SU-DHL-6 (cell line): ENCODE measurements at regions not wholly inside any gene's neighbourhood (a gene's known extent, or its start where the extent isn't known, plus 50 kb on each side); places are given as distances from the start of the nearest gene placed in this dataset.

ENCODE experiments used
- H2AFZ ChIP-seq: fragments of 200-600 bp; sonication (generic); 2 replicates; pipeline ENCODE4 v1.6.1; 2014; ENCODE audit warnings: low read depth, mild to moderate bottlenecking, moderate library complexity, mixed read lengths, antibody characterized with exemption, low read length; ENCODE audit not compliant: severe bottlenecking
- H3F3A ChIP-seq: fragments of 200-600 bp; shearing (Covaris generic); 2 replicates; pipeline ENCODE4 v1.6.0; 2016; ENCODE audit warnings: antibody characterized with exemption, mild to moderate bottlenecking; ENCODE audit not compliant: insufficient read depth
- H3K27ac ChIP-seq: fragments of 200-600 bp; sonication (generic); 2 replicates; pipeline ENCODE4 v1.5.1; 2016; ENCODE audit warnings: low read depth, mild to moderate bottlenecking, low read length, moderate library complexity, mixed read lengths
- H3K27me3 ChIP-seq: fragments of 200-600 bp; sonication (generic), shearing (Covaris generic); 2 replicates; pipeline ENCODE4 v1.6.0; 2014; ENCODE audit warnings: mild to moderate bottlenecking, low read length
- H3K36me3 ChIP-seq: fragments of 200-600 bp; sonication (generic); 2 replicates; pipeline ENCODE4 v1.6.1; 2014; ENCODE audit warnings: mild to moderate bottlenecking, low read length, mixed read lengths
- H3K4me2 ChIP-seq: fragments of 300-600, 200-600 bp; shearing (Covaris generic), sonication (generic); 2 replicates; pipeline ENCODE4 v1.6.0; 2014; ENCODE audit warnings: low read length, low read depth, mild to moderate bottlenecking; ENCODE audit not compliant: poor library complexity, severe bottlenecking
- H3K4me3 ChIP-seq: fragments of 200-600 bp; sonication (generic); 2 replicates; pipeline ENCODE4 v1.5.1; 2014; ENCODE audit warnings: antibody characterized with exemption, low read length, mild to moderate bottlenecking, mixed read lengths; ENCODE audit not compliant: insufficient read depth, poor library complexity, severe bottlenecking
- H3K79me2 ChIP-seq: fragments of 200-600 bp; sonication (generic); 2 replicates; pipeline ENCODE4 v1.6.1; 2014; ENCODE audit warnings: mild to moderate bottlenecking, low read length, moderate library complexity; ENCODE audit not compliant: insufficient read depth
- H3K9ac ChIP-seq: fragments of 200-600 bp; sonication (generic); 2 replicates; pipeline ENCODE4 v1.7.0; 2014; ENCODE audit warnings: mild to moderate bottlenecking, low read length
- H3K9me2 ChIP-seq: fragments of 200-600 bp; sonication (generic); replicated peaks from 2 replicates; pipeline ENCODE4 v1.6.1; 2014; ENCODE audit warnings: low read length; ENCODE audit not compliant: insufficient read depth
- H3K9me3 ChIP-seq: fragments of 200-600 bp; sonication (generic); 2 replicates; pipeline ENCODE4 v1.6.1; 2014; ENCODE audit warnings: low read length, mixed read lengths; ENCODE audit not compliant: insufficient read depth
- H4K20me1 ChIP-seq: fragments of 200-600 bp; sonication (generic); 2 replicates; pipeline ENCODE4 v1.6.1; 2014; ENCODE audit warnings: low read depth, mild to moderate bottlenecking, antibody characterized with exemption, low read length, moderate library complexity, mixed read lengths
- CTCF ChIP-seq: fragments of 200-600 bp; sonication (generic); IDR thresholded peaks from one replicate; pipeline ENCODE4 v1.5.1; 2017; ENCODE audit warnings: antibody characterized with exemption, mild to moderate bottlenecking, low read length, moderate library complexity; ENCODE audit not compliant: insufficient read depth, poor library complexity, severe bottlenecking
- EZH2phosphoT487 ChIP-seq: fragments of 200-600 bp; sonication (generic), shearing (Covaris generic); conservative IDR thresholded peaks from 2 replicates; pipeline ENCODE4 v1.6.1; 2018; ENCODE audit warnings: mild to moderate bottlenecking, antibody characterized with exemption, low read length, moderate library complexity, mixed read lengths

- Histone ChIP-seq H4K20me1 (no peaks in the 10 kb centered on the region), H2AFZ (no peak overlapping the region), H3K9me3 (no peaks in the 10 kb centered on the region), H3K27me3 (no peaks in the 10 kb centered on the region), H3K27ac (no peak overlapping the region), H3K36me3 (no peaks in the 10 kb centered on the region), H3K9me2 (no peaks in the 10 kb centered on the region), H3F3A (no peaks in the 10 kb centered on the region), H3K4me2 (no peak overlapping the region), H3K4me3 (no peak overlapping the region), H3K9ac (no peak overlapping the region), H3K79me2 (no peaks in the 10 kb centered on the region)
- no peak for TF ChIP-seq CTCF
- no peak for TF ChIP-seq EZH2phosphoT487
Measured at GRCh38 chr12:85708775-85709174, 127.4 kb downstream of the RASSF9 start.

- Histone ChIP-seq H3K9ac (no peak overlapping the region), H3K4me3 (no peak overlapping the region), H3K27ac (no peak overlapping the region), H3K4me2 (no peak overlapping the region), H3F3A (no peaks in the 10 kb centered on the region), H3K27me3 (no peaks in the 10 kb centered on the region), H3K36me3 (no peaks in the 10 kb centered on the region), H4K20me1 (no peaks in the 10 kb centered on the region), H3K9me2 (no peaks in the 10 kb centered on the region), H3K9me3 (no peaks in the 10 kb centered on the region), H3K79me2 (no peaks in the 10 kb centered on the region), H2AFZ (no peak overlapping the region)
- no peak for TF ChIP-seq EZH2phosphoT487
- TF ChIP-seq CTCF = no peak
Measured at GRCh38 chr12:85711735-85712390, 124.3 kb downstream of the RASSF9 start.

- H3K4me2 ChIP-seq = no peak overlapping the region
- no peaks in the 10 kb centered on the region for H4K20me1 ChIP-seq
- no peak overlapping the region for H3K27ac ChIP-seq
- H3K79me2 ChIP-seq = no peaks in the 10 kb centered on the region
- H3K9me3 ChIP-seq = no peaks in the 10 kb centered on the region
- H3K36me3 ChIP-seq = no peaks in the 10 kb centered on the region
- no peak for TF ChIP-seq CTCF
- no peak for TF ChIP-seq EZH2phosphoT487
- no peaks in the 10 kb centered on the region for H3K9me2 ChIP-seq
- H2AFZ ChIP-seq = no peak overlapping the region
- no peaks in the 10 kb centered on the region for H3K27me3 ChIP-seq
- no peak overlapping the region for H3K9ac ChIP-seq
- H3K4me3 ChIP-seq = no peak overlapping the region
- H3F3A ChIP-seq = no peaks in the 10 kb centered on the region
Measured at GRCh38 chr12:85713373-85713772, 122.8 kb downstream of the RASSF9 start.
